ENCODE measurements at regions not wholly inside any gene's neighbourhood (a gene's known extent, or its start where the extent isn't known, plus 50 kb on each side); places are given as distances from the start of the nearest gene placed in this dataset.
"Not testable (repeated sequence)": the region's sequence is repeated elsewhere in the genome, so short reads cannot be mapped to it uniquely, and the experiment has no call there.

- no peak for DNase-seq
Observed at GRCh38 chr7:93830141-93830925, 60.2 kb downstream of the TFPI2 start.

GRCh38 chr7:93828260-93828659, 62.3 kb downstream of the TFPI2 start:
- DNase-seq: no peak

- DNase-seq: no peak
Observed at GRCh38 chr7:93823621-93824020, 66.9 kb downstream of the TFPI2 start.

GRCh38 chr7:93821463-93821862, 69.1 kb downstream of the TFPI2 start:
- no peak for DNase-seq

- no peak for DNase-seq
Observed at GRCh38 chr7:93819699-93820098, 70.9 kb downstream of the TFPI2 start.

GRCh38 chr7:93817526-93817925, 73.0 kb downstream of the TFPI2 start:
- no peak for DNase-seq

GRCh38 chr7:93817004-93817403, 73.5 kb downstream of the TFPI2 start:
- DNase-seq: no peak

GRCh38 chr7:93813514-93813913, 77.0 kb downstream of the TFPI2 start:
- DNase-seq: no peak

- no peak for DNase-seq
Observed at GRCh38 chr7:93812061-93812460, 78.5 kb downstream of the TFPI2 start.

GRCh38 chr7:93811198-93811597, 79.4 kb downstream of the TFPI2 start:
- no peak for DNase-seq

- no peak for DNase-seq
Observed at GRCh38 chr7:93810561-93810960, 80.0 kb downstream of the TFPI2 start.

GRCh38 chr7:93804726-93805125, 85.8 kb downstream of the TFPI2 start:
- DNase-seq: no peak

- DNase-seq: no peak
Observed at GRCh38 chr7:93799750-93800357, 90.7 kb downstream of the TFPI2 start.

GRCh38 chr7:93793084-93793697, 97.4 kb downstream of the TFPI2 start:
- DNase-seq: not testable (repeated sequence)

GRCh38 chr7:93779115-93779514, 111.4 kb downstream of the TFPI2 start:
- no peak for DNase-seq

- DNase-seq: no peak
Observed at GRCh38 chr7:93778384-93778783, 112.2 kb downstream of the TFPI2 start.

- DNase-seq: no peak
Observed at GRCh38 chr7:93773446-93773845, 117.1 kb downstream of the TFPI2 start.

- DNase-seq: no peak
Observed at GRCh38 chr7:93765475-93765874, 125.1 kb downstream of the TFPI2 start.

- DNase-seq: no peak
Observed at GRCh38 chr7:93758631-93759030, 131.9 kb downstream of the TFPI2 start.

- no peak for DNase-seq
Observed at GRCh38 chr7:93757426-93757825, 133.1 kb downstream of the TFPI2 start.

- DNase-seq: no peak
Observed at GRCh38 chr7:93756890-93757289, 133.7 kb downstream of the TFPI2 start.

- no peak for DNase-seq
Observed at GRCh38 chr7:93751421-93751820, 139.1 kb downstream of the TFPI2 start.

GRCh38 chr7:93750986-93751385, 139.6 kb downstream of the TFPI2 start:
- no peak for DNase-seq

- no peak for DNase-seq
Observed at GRCh38 chr7:93747019-93747418, 143.5 kb downstream of the TFPI2 start.

All from left hindlimb (tissue), 1 donor.